Activated CD4-positive, alpha-beta T cell treated with anti-CD3 and anti-CD28 coated beads, Interleukin-2, Interleukin-6, amounts not matched to agents 100 ng/mL and 50 ng/mL, durations not matched to agents 16 hours and 8 hours (primary cell): ENCODE measurements at regions not wholly inside any gene's neighbourhood (a gene's known extent, or its start where the extent isn't known, plus 50 kb on each side); places are given as distances from the start of the nearest gene placed in this dataset.
"Not testable (repeated sequence)": the region's sequence is repeated elsewhere in the genome, so short reads cannot be mapped to it uniquely, and the experiment has no call there.

Experiments used
- DNase-seq: peaks from one replicate; pipeline ENCODE4 v3.0.0-alpha.2; 2020

DNA sequence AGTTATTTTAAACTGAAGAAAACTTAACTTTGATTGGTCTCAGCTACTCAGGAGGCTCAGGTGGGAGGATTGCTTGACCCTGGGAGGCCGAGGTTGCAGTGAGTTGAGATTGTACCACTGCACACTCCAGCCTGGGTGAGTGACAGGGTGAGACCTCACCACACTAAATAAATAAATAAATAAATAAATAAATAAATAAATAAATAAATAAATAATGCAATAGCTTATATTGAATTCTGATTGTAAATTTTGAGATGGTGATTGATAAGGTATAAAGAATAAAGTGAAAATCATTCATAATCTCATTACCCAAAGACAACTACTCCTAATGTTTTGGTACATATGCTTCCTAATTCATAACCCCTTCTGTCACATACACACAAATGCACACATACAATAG, 58.1 kb downstream of the TUBA3C start:
- no peak for DNase-seq

DNA sequence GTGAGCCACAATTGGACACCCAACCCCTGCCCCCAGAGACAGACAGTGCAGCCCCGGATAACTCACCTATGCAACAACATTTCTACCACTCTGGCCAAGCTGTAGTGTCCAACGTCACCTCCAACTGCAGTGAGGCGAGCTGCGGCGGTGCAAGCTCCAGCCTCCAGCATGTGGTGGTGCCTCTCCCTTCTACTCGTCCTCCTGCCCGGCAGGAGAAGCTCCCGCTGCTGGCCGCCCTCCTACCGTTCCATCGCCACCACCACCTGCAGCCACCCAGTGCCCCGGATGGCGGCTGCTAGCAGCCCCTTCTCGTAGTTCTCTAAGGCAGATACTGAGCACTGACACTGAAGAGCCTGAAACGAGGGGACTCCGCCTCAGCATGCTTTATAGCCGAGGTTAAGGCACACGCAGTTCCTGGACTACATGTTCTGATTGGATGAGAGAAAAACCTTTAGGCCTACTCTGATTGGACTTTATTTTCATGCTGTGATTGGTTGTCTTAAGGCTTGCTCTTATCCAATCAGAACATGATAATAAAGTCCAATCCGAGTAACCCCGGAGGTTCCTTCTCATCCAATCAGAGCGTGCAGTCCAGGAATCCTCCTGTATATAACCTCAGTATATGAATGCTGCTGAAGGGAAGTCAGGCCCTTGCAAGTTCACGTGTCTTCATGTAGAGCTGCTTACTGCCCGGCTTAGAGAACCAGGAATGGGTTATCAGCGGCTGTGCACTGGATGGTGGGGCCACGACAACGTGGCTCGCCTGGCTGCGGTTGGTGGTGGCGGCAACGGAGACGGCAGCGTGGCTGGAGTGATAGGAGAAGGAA, 63.5 kb downstream of the TUBA3C start:
- DNase-seq = no peak

DNA sequence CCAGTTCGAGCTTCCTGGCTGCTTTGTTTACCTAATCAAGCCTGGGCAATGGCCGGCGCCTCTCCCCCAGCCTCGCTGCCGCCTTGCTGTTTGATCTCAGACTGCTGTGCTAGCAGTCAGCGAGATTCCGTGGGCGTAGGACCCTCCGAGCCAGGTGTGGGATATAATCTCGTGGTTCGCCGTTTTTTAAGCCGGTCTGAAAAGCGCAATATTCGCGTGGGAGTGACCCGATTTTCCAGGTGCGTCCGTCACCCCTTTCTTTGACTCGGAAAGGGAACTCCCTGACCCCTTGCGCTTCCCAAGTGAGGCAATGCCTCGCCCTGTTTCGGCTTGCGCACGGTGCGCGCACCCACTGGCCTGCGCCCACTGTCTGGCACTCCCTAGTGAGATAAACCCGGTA, 72.4 kb downstream of the TUBA3C start:
- DNase-seq = not testable (repeated sequence)

DNA sequence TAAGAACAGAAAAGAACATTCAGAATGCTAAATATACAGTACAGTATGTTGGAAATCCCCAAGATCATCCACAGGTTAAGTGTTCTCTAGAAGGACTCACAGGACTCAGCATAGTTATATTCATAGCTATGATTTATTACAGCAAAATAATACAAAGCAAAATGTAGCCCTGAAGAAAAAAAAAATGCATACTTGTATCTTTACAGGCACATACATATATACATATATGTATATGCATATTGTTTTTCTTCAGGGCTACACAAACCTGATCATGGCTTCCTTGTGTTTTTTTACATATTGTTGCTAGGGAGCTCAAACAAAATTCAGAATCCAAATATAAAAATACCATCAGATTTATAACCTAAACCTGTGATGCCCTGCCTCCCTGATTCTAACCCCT, 78.5 kb downstream of the TUBA3C start:
- DNase-seq = no peak

DNA sequence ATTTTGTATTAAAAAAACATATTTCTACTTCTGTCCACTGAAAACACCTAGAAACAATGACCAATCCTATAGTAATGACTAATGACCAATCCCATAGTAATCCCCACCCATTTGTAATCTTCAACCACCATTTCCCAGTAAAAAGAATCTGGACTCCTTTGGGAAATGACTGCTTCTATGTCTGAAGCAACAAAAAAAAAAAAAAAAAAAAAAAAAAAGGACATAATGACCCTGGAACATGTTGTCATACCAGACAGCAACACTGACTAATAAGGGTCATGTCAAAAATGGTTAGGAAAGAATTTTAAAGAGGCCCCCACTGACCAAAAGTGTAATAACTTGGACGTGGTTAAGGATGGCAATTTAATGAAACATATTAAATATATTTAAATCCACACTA, 88.3 kb downstream of the TUBA3C start:
- DNase-seq = no peak

DNA sequence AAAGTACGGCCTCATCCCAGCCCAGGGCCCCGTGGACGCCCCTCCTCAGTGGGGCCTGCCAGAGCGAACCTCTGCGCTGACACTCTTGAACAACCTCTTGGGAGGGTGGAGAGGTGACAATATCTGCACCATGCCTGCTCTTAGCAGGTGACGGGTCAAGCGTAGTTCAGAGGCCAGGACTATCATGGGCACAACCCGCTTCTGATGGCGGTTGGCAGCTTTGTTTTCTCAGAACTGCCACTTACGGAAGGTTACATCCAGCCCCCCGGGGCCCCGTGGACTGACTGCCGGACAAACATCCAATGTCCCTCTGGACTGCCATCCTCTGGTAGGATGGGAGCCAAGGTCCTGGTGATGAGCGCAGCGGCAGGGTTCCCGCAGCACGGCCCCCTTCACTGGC, 91.1 kb downstream of the TUBA3C start:
- no peak for DNase-seq

DNA sequence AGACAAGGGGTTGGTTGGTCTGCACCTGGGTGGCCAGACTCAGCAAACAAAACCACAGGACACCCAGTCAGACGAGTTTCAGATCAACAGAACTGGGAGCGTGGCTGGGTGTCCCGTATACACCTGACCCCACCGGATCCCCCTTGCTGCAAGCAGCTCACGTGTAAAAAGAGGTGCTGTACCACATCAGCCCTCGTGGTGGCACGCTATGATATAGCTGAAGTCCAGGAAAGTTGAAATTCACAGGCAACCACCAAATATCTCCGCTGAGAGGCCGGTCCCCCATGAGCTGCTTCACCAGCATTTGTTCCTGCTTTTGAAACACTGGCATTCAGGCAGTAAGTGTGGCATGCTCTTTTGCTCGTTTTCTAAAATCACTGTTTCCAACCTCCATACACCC, 92.3 kb downstream of the TUBA3C start:
- no peak for DNase-seq

DNA sequence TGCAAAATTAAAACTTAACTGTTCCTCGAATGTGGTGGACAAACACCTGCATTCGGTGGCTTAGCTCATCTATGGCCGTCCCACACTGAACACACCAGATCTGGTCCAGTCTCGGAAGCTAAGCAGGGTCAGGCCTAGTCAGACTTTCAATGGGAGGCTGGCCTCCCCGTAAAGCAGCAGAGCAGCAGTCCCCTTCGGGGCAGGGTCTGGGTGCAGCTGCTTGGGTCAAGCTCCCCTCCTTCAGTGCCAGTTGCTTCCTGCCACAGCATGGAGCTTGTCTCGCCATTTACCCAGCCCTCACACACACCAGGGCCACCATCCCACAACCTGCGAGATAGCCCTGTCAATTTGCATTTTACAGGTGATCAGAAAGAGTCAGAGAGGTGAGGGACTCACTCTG, 93.2 kb downstream of the TUBA3C start:
- no peak for DNase-seq

DNA sequence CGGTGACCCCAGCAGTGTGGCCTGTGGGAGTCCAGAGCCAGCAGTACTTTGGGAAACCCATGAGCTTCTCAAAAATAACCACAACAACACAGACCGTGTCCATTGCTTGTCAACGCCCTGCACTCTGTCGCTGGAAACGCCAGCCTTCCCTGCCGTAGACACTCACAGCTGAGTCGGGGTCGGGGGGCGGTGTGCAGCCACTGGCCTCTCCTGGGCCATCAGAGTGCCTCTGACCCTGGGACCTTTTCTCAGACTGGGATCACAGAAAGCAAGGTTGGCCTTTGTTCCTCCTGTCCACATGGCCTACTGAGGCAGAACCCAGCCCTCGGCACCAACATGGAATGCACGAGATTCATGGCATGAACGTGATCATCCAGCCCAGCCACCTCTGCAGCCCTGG, 95.7 kb downstream of the TUBA3C start:
- DNase-seq = no peak

DNA sequence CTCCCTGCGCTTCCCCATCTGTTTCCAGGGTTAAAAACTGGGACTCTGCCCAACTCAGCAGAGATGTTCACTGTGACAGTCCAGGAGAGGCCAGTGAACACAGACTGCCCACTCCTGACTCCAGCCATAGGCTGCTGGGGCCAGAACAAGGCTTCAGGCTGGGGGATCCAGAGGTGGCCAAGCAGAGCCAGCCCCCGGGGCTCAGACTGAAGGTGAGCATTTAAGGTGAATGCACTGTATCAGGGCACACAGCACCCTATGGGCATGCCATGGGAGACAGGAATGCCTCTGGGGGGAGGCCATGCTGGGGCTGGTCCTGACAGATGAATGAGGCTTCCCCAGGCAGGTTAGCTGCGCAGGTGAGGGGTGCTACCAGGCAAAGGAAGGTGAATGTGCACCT, 96.4 kb downstream of the TUBA3C start:
- DNase-seq = no peak

DNA sequence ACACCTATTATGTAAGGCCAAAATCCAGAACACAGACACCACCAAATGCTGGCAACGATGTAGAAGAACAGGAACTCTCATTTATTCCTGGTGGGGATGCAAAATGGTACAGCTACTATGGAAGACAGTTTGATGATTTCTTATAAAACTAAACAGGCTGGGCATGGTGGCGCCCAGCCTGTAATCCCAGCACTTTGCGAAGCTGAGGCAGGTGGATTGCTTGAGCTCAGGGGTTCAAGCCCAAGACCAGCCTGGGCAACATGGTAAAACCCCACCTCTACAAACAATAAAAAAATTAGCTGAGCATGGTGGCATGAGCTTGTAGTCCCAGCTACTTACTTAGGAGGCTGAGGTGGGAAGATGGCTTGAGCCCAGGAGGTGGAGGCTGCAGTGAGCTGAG, 98.3 kb downstream of the TUBA3C start:
- no peak for DNase-seq

DNA sequence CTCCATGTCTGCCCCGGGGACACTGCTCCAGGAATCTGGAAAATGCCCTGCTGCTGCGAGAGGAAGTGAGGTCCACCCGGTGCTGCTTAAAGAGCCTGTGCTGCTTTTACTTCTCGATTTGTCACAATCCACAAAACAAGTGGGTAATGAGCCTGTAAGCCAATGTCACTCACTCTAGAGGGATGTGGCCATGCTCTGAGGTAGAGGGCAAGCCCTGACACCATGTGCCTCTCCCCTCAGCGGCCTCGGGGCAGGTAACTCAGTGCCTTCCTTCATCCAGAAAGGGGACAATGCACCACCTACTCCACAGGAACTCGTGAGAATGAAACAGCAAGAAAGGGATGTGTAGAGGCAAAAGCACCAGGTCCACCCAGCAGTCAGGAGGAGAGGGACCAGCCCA, 106.2 kb downstream of the TUBA3C start:
- DNase-seq = no peak

DNA sequence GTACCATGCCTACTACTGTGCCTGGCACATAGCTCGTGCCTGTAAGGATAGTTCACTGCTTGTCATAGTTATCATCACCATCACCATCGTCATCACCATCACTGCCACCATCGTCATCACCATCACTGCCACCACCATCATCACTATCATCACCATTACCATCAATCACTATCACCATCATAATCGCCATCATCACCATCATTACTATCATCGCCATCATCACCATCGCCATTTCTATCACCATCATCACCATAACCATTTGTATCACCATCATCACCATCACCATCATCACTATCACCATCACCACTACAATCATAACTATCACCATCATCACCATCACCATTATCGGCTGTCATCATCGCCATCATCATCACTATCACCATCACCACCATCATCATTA, 107.1 kb downstream of the TUBA3C start:
- no peak for DNase-seq

DNA sequence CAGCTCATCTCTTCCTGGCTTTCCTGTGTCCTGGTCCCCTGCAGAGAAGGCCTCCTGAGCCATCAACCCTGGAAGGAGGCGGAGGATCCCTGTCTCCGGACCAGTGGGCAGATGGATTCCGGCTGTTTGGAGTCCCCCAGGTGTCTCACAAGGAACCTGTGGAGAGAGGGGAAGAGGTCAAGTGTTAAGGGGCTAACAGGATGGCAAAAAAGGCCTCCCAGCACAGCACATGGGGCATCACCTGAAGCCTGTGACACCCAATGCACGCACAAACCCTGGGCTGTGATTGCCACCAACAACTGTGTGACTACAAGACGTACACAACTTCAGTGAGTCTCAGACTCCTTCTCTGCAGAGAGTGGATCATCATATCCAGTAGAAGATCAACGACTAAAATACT, 107.5 kb downstream of the TUBA3C start:
- not testable (repeated sequence) for DNase-seq

DNA sequence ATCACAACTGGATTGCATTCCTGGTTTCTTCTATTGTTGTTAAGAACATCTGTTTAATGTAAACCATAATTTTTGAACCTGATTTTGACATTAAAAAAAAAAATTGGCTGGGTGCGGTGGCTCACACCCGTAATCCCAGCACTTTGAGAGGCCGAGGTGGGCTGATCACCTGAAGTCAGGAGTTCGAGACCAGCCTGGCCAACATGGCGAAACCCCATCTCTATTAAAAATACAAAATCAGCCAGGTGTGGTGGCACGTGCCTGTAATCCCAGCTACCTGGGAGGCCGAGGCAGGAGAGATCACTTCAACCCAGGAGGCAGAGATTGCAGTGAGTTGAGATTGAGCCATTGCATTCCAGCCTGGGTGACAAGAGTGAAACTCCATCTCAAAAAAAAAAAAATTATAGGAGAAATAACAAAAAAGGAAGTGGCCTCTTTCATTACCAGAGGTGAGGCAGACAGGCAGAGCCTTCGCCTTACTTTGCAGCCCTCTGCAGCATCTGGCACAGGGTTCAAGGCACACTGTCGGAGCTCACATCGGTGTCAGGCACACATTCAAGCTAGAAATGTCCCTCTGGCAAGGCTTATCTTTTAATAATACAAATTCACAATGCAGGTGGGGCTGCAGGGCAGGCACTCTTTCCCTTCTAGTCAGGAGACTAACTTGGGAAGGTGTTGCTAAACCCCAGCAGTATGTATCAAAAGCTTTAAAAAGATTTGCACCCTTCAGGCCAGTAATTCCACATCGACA, 108.5 kb downstream of the TUBA3C start:
- DNase-seq = not testable (repeated sequence)

DNA sequence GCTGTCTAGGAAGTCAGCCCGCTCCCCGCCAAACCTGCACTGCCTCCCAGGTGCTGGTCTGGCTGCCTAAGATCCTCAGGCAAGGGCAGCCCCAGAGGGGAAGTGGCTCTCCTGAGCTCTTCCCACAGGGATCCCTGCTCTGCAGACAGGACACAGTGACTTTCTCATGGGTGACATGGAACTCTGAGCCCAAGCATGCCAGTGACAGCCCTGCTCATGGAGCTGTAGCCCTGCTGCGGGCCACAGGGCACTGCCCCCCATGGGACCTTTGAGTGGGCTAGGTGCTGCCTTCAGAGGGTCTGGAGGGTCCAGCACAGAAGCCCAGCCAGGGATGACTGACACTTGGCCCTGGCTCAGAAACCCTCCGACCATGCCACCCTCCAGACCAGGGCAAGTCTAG, 109.1 kb downstream of the TUBA3C start:
- no peak for DNase-seq

DNA sequence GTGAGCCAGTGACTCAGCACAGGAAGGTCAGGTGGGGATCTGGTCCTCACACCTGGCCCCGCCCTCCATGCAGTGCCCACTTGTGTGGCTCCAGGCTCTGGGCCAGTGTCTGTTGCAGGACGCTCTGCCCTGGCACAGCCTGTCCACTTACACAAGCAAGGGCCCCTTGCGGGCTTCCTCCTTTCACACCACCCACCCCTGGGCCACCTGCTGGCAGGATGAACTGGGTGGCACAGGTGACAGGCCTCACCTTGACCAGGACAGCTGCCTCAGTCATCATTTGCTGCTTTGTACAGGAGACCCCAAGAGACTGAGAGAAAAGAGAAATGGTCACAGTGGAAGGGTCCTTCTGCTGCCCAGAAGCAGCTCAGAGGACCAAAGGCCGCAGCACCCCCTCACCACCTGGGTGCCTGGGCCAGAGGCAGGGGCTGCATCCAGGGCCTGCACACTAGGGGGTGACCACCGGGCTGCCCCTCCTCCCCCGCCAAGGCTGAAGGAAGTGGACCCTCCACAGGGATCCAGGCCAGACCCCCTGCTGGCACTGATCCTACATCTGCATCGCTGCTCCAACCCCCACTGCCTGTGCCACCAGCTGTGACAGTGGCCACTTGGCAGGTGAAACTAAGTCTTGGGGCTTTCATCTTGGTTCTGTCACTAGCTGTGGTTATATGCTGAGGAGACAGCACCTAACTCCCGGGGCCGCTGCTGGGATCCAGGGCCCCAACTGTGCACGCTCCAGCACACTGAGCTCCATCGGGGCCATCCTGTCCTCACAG, 110.3 kb downstream of the TUBA3C start:
- DNase-seq = no peak

DNA sequence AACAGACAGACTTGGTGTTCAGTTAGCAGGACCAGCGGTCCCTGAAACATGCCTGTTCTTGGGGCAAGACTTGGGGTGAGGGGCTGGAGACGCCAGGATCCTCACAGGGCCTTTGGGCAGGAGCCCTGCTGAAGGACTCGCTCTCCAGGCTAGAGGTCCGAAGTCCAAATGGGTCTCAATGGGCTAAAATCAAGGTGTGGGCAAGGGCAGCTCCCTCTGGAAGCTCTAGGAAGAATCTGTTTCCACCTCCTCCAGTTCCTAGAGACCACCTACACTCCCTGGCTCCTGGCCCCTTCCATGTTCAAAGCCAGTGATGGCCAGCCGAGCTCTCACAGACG, 111.3 kb downstream of the TUBA3C start:
- DNase-seq = no peak

DNA sequence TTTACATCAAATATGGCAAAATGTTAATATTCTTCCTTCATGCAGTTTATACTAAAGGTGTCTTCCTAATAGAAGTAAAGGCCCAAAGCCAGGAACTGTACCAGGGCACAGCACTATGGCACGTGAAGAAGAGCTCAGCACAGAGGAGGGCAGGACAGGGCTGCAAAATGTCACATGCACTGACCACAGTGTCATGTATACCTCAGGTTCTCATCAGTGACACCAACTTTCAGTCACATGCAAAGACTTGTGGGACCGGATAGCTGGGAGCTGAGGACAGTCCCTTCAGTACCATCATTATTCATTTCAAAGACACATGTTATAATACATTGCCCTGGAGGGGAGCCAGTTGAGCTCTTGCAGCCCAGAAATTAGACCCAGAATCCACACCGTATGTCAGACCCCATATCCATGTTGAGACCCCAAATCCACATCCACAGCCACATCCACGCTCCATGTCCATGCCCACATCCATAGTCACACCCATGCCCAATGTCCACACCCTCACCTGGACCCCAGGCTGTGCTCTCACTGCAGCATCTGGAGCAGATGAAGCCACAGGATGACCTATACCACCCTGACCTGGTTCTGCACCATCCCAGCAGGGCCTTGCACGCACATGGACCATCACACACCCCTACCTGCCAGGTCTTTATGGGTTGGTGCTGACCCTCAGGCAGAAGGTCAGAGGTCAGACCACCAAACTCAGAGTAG, 111.8 kb downstream of the TUBA3C start:
- DNase-seq = no peak

DNA sequence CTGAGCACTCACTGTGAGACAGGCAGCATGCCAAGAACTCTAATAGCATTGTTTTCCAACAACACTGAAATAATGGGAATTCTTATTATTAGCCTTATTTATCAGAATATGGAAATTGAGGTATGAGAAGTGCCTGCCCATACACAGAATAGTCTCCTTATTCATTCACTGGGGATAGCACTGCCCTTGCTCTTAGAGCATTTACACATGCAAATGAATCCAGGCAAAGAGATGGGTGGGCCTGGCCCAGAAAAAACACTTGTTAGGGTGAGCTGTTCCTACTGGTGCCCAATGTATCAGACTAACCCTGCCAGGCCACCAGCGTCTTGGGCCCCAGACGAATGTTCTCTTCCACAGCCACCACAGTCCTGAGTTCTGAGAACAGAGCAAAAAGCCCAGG, 112.9 kb downstream of the TUBA3C start:
- DNase-seq = no peak

DNA sequence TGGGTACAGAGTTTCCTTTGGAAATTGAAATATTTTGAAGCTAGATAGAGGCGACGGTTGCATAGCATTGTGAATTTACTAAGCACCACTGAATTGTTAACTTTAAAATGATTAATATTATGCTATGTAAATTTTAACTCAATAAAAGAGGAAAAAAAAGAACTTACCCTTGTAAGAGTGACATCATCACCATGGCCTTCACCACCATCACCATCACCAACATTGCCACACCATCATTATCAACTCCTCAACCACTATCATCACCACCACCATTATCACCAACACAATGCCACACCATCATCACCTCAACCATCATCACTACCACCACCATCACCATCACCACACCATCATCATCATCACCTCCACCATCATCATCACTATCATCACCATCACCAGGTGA, 113.9 kb downstream of the TUBA3C start:
- no peak for DNase-seq

DNA sequence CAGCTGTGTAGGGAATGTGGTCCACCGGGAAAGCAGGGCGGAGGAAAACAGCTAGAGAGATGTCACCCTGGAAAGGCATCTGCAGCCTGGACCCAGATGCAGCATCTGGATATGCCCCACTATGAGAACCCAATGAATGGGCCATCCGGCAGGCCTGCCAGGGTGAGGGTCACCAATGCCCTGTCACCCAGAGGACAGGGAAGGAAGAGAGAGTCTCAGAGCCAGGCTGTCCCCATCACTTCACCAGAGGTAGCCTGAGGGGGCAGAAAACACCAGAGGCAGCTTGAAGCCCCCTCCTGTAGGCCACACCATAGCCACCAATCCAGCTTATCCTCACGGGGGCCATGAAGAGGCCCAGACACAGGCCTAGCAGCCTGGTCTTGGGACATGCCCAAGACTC, 118.8 kb downstream of the TUBA3C start:
- DNase-seq = no peak

DNA sequence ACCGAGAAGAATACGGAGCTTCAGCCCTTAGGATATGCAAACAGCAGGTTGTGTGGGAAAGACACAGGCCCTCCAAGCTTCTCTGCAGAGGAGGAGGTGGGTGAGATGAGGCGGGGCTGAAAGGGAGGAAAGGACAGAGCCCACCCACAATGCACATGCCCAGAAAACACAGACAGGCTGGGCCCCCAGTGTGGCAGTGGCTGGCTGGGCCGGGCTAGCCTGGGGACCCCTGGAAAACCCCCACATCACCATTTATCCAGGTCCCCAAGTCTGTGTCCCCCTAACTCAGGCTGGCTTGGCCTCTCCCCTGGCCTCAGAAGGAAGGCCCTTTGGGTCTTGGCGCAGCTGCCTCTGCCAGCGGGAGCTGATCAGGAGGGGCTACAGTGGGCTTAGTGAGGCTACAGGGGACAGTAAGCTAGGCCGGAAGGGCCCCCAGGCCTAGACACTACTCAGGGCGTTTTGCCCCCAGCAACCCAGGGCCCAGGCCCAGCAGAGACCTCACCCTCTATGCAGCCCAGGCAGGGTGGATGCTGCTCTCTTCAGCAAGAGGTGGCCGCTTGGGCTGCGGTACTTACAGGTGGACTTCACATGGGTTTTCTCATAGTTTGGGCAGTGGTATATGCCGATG, 119.5 kb downstream of the TUBA3C start:
- no peak for DNase-seq
